Naive B cell (primary cell): ENCODE measurements at regions not wholly inside any gene's neighbourhood (a gene's known extent, or its start where the extent isn't known, plus 50 kb on each side); places are given as distances from the start of the nearest gene placed in this dataset.
A peak's percentile ranks its signal among the peaks of the same experiment; 100 is the strongest.

Experiments used
- ATAC-seq, 2 donors: fragments of 150-1000 bp; cut with Tn5 transposase; 2 replicates each; pipeline ENCODE4 v1.10.0; 2021; ENCODE audit warnings: low read depth in 2 of 2, mild to moderate bottlenecking in 2 of 2, moderate library complexity in 2 of 2
- DNase-seq: peaks from one replicate; pipeline ENCODE4 v3.0.0; 2022
- H3K27ac Mint-ChIP-seq, 6 donors: one replicate each; pipeline ENCODE4 v1.8.0; 2020 to 2022; ENCODE audit warnings: mild to moderate bottlenecking in 6 of 6, mixed read lengths in 6 of 6, moderate library complexity in 5 of 6, inconsistent platforms in 2 of 6
- H3K27me3 Mint-ChIP-seq, 3 donors: one replicate each; pipeline ENCODE4 v1.8.0; 2021 to 2022; ENCODE audit warnings: mixed read lengths in 3 of 3, mild to moderate bottlenecking in 1 of 3
- H3K36me3 Mint-ChIP-seq, 2 donors: one replicate each; pipeline ENCODE4 v1.8.0; 2020 to 2022; ENCODE audit warnings: mixed read lengths in 2 of 2, inconsistent platforms in 1 of 2, mild to moderate bottlenecking in 1 of 2
- H3K4me1 Mint-ChIP-seq, 3 donors: one replicate each; pipeline ENCODE4 v1.8.0; 2020 to 2022; ENCODE audit warnings: mixed read lengths in 3 of 3, inconsistent platforms in 1 of 3, mild to moderate bottlenecking in 1 of 3, moderate library complexity in 1 of 3
- H3K4me3 Mint-ChIP-seq, 8 donors: one replicate each; pipeline ENCODE4 v1.8.0; 2020 to 2022; ENCODE audit warnings: mild to moderate bottlenecking in 8 of 8, mixed read lengths in 8 of 8, moderate library complexity in 8 of 8, inconsistent platforms in 2 of 8
- H3K9me3 Mint-ChIP-seq, 7 donors: one replicate each; pipeline ENCODE4 v1.8.0; 2020 to 2022; ENCODE audit warnings: mixed read lengths in 7 of 7, mild to moderate bottlenecking in 5 of 7, inconsistent platforms in 2 of 7, moderate library complexity in 1 of 7

GRCh38 chr16:72565106-72565505 lies 393.2 kb upstream of the PMFBP1 start:
- H3K9me3 Mint-ChIP-seq = no peaks in the 10 kb centered on the region
- no peaks in the 10 kb centered on the region for H3K36me3 Mint-ChIP-seq
- peaks cover 6 to 15% (median 10%) of the 10 kb centered on the region in 3 donors for H3K4me1 Mint-ChIP-seq
- no peak overlapping the region for H3K4me3 Mint-ChIP-seq
- ATAC-seq (no peak), DNase-seq (no peak)
- no peaks in the 10 kb centered on the region for H3K27me3 Mint-ChIP-seq
- H3K27ac Mint-ChIP-seq = peak overlapping the region in 2 of 6 donors; percentile 54 to 59

GRCh38 chr16:72560617-72561016 lies 388.7 kb upstream of the PMFBP1 start:
- Mint-ChIP-seq H3K4me3 (peak overlapping the region in 1 of 8 donors; percentile 45), H3K4me1 (peaks cover 7 to 19% (median 10%) of the 10 kb centered on the region in 3 donors), H3K27ac (peak overlapping the region in 3 of 6 donors; percentile 11 to 63 (median 29)), H3K9me3 (no peaks in the 10 kb centered on the region), H3K27me3 (no peaks in the 10 kb centered on the region), H3K36me3 (no peaks in the 10 kb centered on the region)
- ATAC-seq (no peak), DNase-seq (no peak)

- no peaks in the 10 kb centered on the region for H3K27me3 Mint-ChIP-seq
Observed at GRCh38 chr16:72558501-72558900, 386.5 kb upstream of the PMFBP1 start.

GRCh38 chr16:72554935-72555334 lies 383.0 kb upstream of the PMFBP1 start:
- Mint-ChIP-seq H3K27ac (peak overlapping the region in 1 of 6 donors; percentile 12), H3K9me3 (peaks cover 0 to 16% (median 6%) of the 10 kb centered on the region in 7 donors), H3K4me3 (no peak overlapping the region), H3K36me3 (peaks cover 0 to 10% of the 10 kb centered on the region in 2 donors), H3K4me1 (peaks cover 0 to 6% (median 5%) of the 10 kb centered on the region in 3 donors), H3K27me3 (no peaks in the 10 kb centered on the region)
- DNase-seq = no peak
- no peak for ATAC-seq

More at GRCh38 chr16:72558501-72558900, 386.5 kb upstream of the PMFBP1 start:
- DNase-seq (no peak), ATAC-seq (no peak)
- peak overlapping the region in 1 of 6 donors; percentile 86 for H3K27ac Mint-ChIP-seq
- no peak overlapping the region for H3K4me3 Mint-ChIP-seq
- peaks cover 0 to 1% (median 0%) of the 10 kb centered on the region in 7 donors for H3K9me3 Mint-ChIP-seq
- no peaks in the 10 kb centered on the region for H3K36me3 Mint-ChIP-seq
- H3K4me1 Mint-ChIP-seq = peaks cover 7 to 19% (median 10%) of the 10 kb centered on the region in 3 donors

- no peaks in the 10 kb centered on the region for H3K4me1 Mint-ChIP-seq
- no peaks in the 10 kb centered on the region for H3K27me3 Mint-ChIP-seq
- no peak overlapping the region for H3K27ac Mint-ChIP-seq
- H3K9me3 Mint-ChIP-seq = peaks cover 0 to 21% (median 16%) of the 10 kb centered on the region in 7 donors
- ATAC-seq (no peak), DNase-seq (no peak)
- no peak overlapping the region for H3K4me3 Mint-ChIP-seq
- H3K36me3 Mint-ChIP-seq = peaks cover 7 to 17% of the 10 kb centered on the region in 2 donors
Observed at GRCh38 chr16:72552654-72553053, 380.7 kb upstream of the PMFBP1 start.

GRCh38 chr16:72551649-72552048 lies 379.7 kb upstream of the PMFBP1 start:
- peaks cover 0 to 23% (median 16%) of the 10 kb centered on the region in 7 donors for H3K9me3 Mint-ChIP-seq
- no peak overlapping the region for H3K27ac Mint-ChIP-seq
- no peak for ATAC-seq
- H3K27me3 Mint-ChIP-seq = no peaks in the 10 kb centered on the region
- no peak for DNase-seq
- no peak overlapping the region for H3K4me3 Mint-ChIP-seq
- H3K36me3 Mint-ChIP-seq = peaks cover 7 to 17% of the 10 kb centered on the region in 2 donors
- H3K4me1 Mint-ChIP-seq = no peaks in the 10 kb centered on the region

- DNase-seq (no peak), ATAC-seq (no peak)
- Mint-ChIP-seq H3K4me3 (no peak overlapping the region), H3K27me3 (no peaks in the 10 kb centered on the region), H3K4me1 (no peaks in the 10 kb centered on the region), H3K36me3 (peaks cover 9 to 17% of the 10 kb centered on the region in 2 donors), H3K9me3 (peaks cover 0 to 23% (median 16%) of the 10 kb centered on the region in 7 donors), H3K27ac (no peak overlapping the region)
Observed at GRCh38 chr16:72549878-72550277, 377.9 kb upstream of the PMFBP1 start.

- Mint-ChIP-seq H3K27ac (peak overlapping the region in 1 of 6 donors; percentile 70), H3K36me3 (peaks cover 4 to 10% of the 10 kb centered on the region in 2 donors), H3K9me3 (peaks cover 0 to 5% (median under 1%) of the 10 kb centered on the region in 7 donors), H3K4me3 (no peak overlapping the region), H3K4me1 (peaks cover 7 to 10% (median 9%) of the 10 kb centered on the region in 3 donors), H3K27me3 (no peaks in the 10 kb centered on the region)
- ATAC-seq (no peak), DNase-seq (no peak)
Observed at GRCh38 chr16:72542102-72542501, 370.1 kb upstream of the PMFBP1 start.

- H3K36me3 Mint-ChIP-seq = peaks cover 0 to 5% of the 10 kb centered on the region in 2 donors
- H3K9me3 Mint-ChIP-seq = peaks cover 0 to 6% (median 0%) of the 10 kb centered on the region in 7 donors
- H3K27me3 Mint-ChIP-seq = no peaks in the 10 kb centered on the region
- no peak for DNase-seq
- no peak for ATAC-seq
- H3K27ac Mint-ChIP-seq = peak overlapping the region in 1 of 6 donors; percentile 34
- H3K4me3 Mint-ChIP-seq = no peak overlapping the region
- H3K4me1 Mint-ChIP-seq = peaks cover 7 to 9% (median 9%) of the 10 kb centered on the region in 3 donors
Observed at GRCh38 chr16:72537664-72538063, 365.7 kb upstream of the PMFBP1 start.

GRCh38 chr16:72536723-72537435 lies 364.9 kb upstream of the PMFBP1 start:
- Mint-ChIP-seq H3K36me3 (peaks cover 0 to 6% of the 10 kb centered on the region in 2 donors), H3K27ac (no peak overlapping the region), H3K4me3 (no peak overlapping the region), H3K27me3 (no peaks in the 10 kb centered on the region), H3K4me1 (peaks cover 0 to 3% (median under 1%) of the 10 kb centered on the region in 3 donors), H3K9me3 (peaks cover 0 to 12% (median 0%) of the 10 kb centered on the region in 7 donors)
- ATAC-seq = no peak
- DNase-seq = no peak

- Mint-ChIP-seq H3K27ac (no peak overlapping the region), H3K27me3 (no peaks in the 10 kb centered on the region), H3K36me3 (peaks cover 6% of the 10 kb centered on the region in 2 donors), H3K9me3 (peaks cover 0 to 12% (median 2%) of the 10 kb centered on the region in 7 donors), H3K4me3 (no peak overlapping the region), H3K4me1 (no peaks in the 10 kb centered on the region)
- ATAC-seq (no peak), DNase-seq (no peak)
Observed at GRCh38 chr16:72532906-72533410, 361.0 kb upstream of the PMFBP1 start.

- Mint-ChIP-seq H3K9me3 (peaks cover 0 to 11% (median 2%) of the 10 kb centered on the region in 7 donors), H3K36me3 (peaks cover 6 to 7% of the 10 kb centered on the region in 2 donors), H3K27ac (no peak overlapping the region), H3K4me1 (no peaks in the 10 kb centered on the region), H3K27me3 (no peaks in the 10 kb centered on the region), H3K4me3 (no peak overlapping the region)
- ATAC-seq = no peak
- DNase-seq = no peak
Observed at GRCh38 chr16:72530434-72530833, 358.5 kb upstream of the PMFBP1 start.

GRCh38 chr16:72523087-72523486 lies 351.1 kb upstream of the PMFBP1 start:
- Mint-ChIP-seq H3K4me3 (no peak overlapping the region), H3K27ac (no peak overlapping the region), H3K36me3 (peaks cover 21 to 26% of the 10 kb centered on the region in 2 donors), H3K27me3 (no peaks in the 10 kb centered on the region), H3K4me1 (no peaks in the 10 kb centered on the region), H3K9me3 (peaks cover 0 to 30% (median 13%) of the 10 kb centered on the region in 7 donors)
- DNase-seq (no peak), ATAC-seq (no peak)

GRCh38 chr16:72517154-72517553 lies 345.2 kb upstream of the PMFBP1 start:
- H3K9me3 Mint-ChIP-seq = peaks cover 0 to 11% (median 5%) of the 10 kb centered on the region in 7 donors
- ATAC-seq = no peak

More at GRCh38 chr16:72517154-72517553, 345.2 kb upstream of the PMFBP1 start:
- Mint-ChIP-seq H3K27ac (no peak overlapping the region), H3K36me3 (peaks cover 0 to 15% of the 10 kb centered on the region in 2 donors), H3K4me3 (no peak overlapping the region), H3K27me3 (no peaks in the 10 kb centered on the region), H3K4me1 (no peaks in the 10 kb centered on the region)
- no peak for DNase-seq
